ENCODE measurements at regions not wholly inside any gene's neighbourhood (a gene's known extent, or its start where the extent isn't known, plus 50 kb on each side); places are given as distances from the start of the nearest gene placed in this dataset.
"Not testable (repeated sequence)": the region's sequence is repeated elsewhere in the genome, so short reads cannot be mapped to it uniquely, and the experiment has no call there.

DNA sequence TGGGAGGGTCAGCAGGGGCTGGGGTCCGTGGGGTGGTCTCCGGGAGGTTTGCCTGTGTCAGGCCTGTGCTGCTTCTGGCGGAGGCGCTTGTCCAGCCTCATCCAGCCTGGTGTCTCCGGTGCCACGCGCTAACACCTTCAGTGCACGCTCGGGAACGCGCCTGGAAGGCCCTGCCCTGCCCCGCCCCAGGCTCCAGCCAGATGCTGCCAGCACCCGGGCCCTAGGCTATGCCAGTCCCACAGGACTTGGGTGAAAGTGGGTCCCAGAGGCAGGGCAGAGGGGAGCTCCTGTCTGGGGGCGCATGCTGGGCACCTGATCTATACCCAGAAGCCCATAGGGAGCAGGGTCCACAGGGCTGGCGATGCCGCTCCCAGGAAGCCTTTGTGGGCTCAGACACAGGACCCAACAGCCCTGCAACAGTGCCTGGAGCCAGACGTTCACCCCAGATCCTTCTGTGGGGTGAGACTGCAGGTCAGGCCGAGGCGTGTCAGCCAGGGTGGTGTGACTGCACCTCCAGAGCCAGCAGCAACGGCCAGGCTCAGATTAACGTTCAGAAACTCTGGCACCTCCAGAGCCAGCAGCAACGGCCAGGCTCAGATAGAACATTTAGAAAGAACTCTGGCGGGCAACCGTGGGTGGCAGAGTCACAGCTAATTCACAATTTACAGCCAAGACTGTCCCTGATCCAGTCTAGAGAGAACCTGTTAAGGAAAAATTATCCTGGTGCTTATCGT lies 5423.2 kb upstream of the TPTE start:
- not testable (repeated sequence) for TF ChIP-seq EZH2 (IDR thresholded peaks at IDR 0.05); POLR2AphosphoS5 (IDR thresholded peaks at IDR 0.05; ENCODE audit: borderline replicate concordance, low read depth, low read length); FOXP2 (optimal IDR thresholded peaks at IDR 0.05; ENCODE audit: control extremely low read depth, extremely low read length, insufficient read depth)
